HL-60 (cell line): ENCODE measurements at regions not wholly inside any gene's neighbourhood (a gene's known extent, or its start where the extent isn't known, plus 50 kb on each side); places are given as distances from the start of the nearest gene placed in this dataset.

Source experiments
- DNase-seq, 2 experiments: peaks; one replicate each; pipeline ENCODE4 v3.0.0-alpha.2; 2010 to 2020; ENCODE audit warnings: low read depth in 1 of 2, low spot score in 1 of 2
- H3K27ac ChIP-seq: fragments of 250-450 bp; sonication (Bioruptor Pico); replicated peaks from 2 replicates; pipeline ENCODE4 v1.5.1; 2020; ENCODE audit warnings: mild to moderate bottlenecking, moderate library complexity
- H3K27me3 ChIP-seq: fragments of 250-450 bp; sonication (Bioruptor Pico); 2 replicates; pipeline ENCODE4 v1.5.1; 2021; ENCODE audit warnings: mild to moderate bottlenecking, moderate library complexity; ENCODE audit not compliant: insufficient read depth, poor library complexity, severe bottlenecking
- H3K4me3 ChIP-seq: replicated peaks from 2 replicates; pipeline ENCODE4 v1.5.1; 2011; ENCODE audit warnings: mild to moderate bottlenecking, control low read depth, low read length; ENCODE audit not compliant: insufficient read depth
- CTCF ChIP-seq: IDR thresholded peaks from one replicate; pipeline ENCODE4 v1.5.1; 2011; ENCODE audit warnings: low read length, control low read depth, inconsistent platforms; ENCODE audit not compliant: insufficient read depth
- GABPA ChIP-seq: IDR thresholded peaks from 2 replicates; pipeline ENCODE4 v1.6.1; 2012; ENCODE audit warnings: low read depth
- POLR2AphosphoS5 ChIP-seq: IDR thresholded peaks from 2 replicates; pipeline ENCODE4 v1.6.1; 2012; ENCODE audit warnings: low read depth
- SPI1 ChIP-seq: IDR thresholded peaks from 2 replicates; pipeline ENCODE4 v1.6.1; 2012; ENCODE audit warnings: low read depth, mild to moderate bottlenecking, borderline replicate concordance
- TF ChIP-seq, protein P1 (sequence below): IDR thresholded peaks from 2 replicates; pipeline ENCODE4 v1.6.1; 2012; ENCODE audit warnings: low read depth; ENCODE audit not compliant: insufficient replicate concordance

GRCh38 chr13:71171740-71172139 is 695.3 kb downstream of the DACH1 start:
- H3K27me3 ChIP-seq, result no peaks in the 10 kb centered on the region
- no peak for DNase-seq
- H3K27ac ChIP-seq, result no peak overlapping the region
- TF ChIP-seq POLR2AphosphoS5 (no peak), SPI1 (no peak), GABPA (no peak), CTCF (no peak)
- TF ChIP-seq, protein P1, sequence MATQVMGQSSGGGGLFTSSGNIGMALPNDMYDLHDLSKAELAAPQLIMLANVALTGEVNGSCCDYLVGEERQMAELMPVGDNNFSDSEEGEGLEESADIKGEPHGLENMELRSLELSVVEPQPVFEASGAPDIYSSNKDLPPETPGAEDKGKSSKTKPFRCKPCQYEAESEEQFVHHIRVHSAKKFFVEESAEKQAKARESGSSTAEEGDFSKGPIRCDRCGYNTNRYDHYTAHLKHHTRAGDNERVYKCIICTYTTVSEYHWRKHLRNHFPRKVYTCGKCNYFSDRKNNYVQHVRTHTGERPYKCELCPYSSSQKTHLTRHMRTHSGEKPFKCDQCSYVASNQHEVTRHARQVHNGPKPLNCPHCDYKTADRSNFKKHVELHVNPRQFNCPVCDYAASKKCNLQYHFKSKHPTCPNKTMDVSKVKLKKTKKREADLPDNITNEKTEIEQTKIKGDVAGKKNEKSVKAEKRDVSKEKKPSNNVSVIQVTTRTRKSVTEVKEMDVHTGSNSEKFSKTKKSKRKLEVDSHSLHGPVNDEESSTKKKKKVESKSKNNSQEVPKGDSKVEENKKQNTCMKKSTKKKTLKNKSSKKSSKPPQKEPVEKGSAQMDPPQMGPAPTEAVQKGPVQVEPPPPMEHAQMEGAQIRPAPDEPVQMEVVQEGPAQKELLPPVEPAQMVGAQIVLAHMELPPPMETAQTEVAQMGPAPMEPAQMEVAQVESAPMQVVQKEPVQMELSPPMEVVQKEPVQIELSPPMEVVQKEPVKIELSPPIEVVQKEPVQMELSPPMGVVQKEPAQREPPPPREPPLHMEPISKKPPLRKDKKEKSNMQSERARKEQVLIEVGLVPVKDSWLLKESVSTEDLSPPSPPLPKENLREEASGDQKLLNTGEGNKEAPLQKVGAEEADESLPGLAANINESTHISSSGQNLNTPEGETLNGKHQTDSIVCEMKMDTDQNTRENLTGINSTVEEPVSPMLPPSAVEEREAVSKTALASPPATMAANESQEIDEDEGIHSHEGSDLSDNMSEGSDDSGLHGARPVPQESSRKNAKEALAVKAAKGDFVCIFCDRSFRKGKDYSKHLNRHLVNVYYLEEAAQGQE, result no peak
- no peak overlapping the region for H3K4me3 ChIP-seq

DNA sequence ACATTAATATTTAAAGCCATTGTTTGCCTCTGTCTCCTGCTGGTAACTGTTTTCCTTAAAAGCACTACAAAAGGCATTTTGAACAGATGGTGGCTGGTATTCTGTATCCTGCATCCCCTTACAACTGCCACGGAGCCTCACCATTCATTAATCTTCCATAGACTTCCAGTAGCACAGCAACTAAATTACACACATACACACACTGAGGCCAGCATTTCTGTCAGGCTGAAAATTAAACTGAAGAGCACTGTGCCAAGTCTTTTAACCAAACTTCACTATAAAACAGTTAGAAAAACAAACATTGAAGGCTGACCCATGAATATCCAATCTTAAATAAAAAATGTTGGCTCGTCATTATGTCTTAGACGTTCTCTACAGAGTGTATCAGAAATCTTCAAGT is 697.8 kb downstream of the DACH1 start:
- no peak for TF ChIP-seq POLR2AphosphoS5
- TF ChIP-seq, protein P1, result no peak
- TF ChIP-seq CTCF, result no peak
- no peak for TF ChIP-seq GABPA
- TF ChIP-seq SPI1, result no peak
- no peak for DNase-seq
- no peaks in the 10 kb centered on the region for H3K27me3 ChIP-seq
- H3K27ac ChIP-seq, result no peak overlapping the region
- H3K4me3 ChIP-seq, result no peak overlapping the region

GRCh38 chr13:71156550-71156949 is 710.5 kb downstream of the DACH1 start:
- no peak for TF ChIP-seq GABPA
- TF ChIP-seq SPI1, result no peak
- TF ChIP-seq CTCF, result no peak
- no peak for TF ChIP-seq POLR2AphosphoS5
- TF ChIP-seq, protein P1, result no peak
- Histone ChIP-seq H3K27me3 (no peaks in the 10 kb centered on the region), H3K4me3 (no peak overlapping the region), H3K27ac (no peak overlapping the region)
- DNase-seq, result no peak
